ENCODE measurements at regions not wholly inside any gene's neighbourhood (a gene's known extent, or its start where the extent isn't known, plus 50 kb on each side); places are given as distances from the start of the nearest gene placed in this dataset.

DNA sequence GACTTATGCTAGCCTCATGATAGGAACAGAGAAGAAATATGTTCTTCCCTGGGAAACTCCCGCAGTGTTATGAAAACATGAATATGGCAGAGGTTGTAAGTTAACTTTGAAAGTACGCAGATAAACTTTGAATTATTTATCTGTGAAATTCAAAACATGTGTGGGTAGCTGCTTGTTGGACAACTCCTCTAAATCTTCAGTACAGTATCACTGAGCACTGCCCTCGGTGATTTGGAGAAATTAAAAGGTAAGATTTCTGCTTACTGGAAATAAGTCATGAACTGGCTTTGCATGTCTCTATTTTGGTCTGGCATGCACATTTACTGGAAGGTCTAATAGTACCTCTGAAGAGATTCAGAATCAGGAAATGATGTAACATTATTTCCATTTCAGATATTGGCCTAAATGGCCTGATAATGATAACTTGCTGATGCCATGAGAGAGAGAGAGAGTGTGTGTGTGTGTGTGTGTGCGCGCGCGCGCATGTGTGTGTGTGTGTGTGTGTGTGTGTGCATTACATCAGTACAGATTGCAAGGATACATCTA, 1441.9 kb upstream of the FLRT2 start:
- TF ChIP-seq, protein P1, sequence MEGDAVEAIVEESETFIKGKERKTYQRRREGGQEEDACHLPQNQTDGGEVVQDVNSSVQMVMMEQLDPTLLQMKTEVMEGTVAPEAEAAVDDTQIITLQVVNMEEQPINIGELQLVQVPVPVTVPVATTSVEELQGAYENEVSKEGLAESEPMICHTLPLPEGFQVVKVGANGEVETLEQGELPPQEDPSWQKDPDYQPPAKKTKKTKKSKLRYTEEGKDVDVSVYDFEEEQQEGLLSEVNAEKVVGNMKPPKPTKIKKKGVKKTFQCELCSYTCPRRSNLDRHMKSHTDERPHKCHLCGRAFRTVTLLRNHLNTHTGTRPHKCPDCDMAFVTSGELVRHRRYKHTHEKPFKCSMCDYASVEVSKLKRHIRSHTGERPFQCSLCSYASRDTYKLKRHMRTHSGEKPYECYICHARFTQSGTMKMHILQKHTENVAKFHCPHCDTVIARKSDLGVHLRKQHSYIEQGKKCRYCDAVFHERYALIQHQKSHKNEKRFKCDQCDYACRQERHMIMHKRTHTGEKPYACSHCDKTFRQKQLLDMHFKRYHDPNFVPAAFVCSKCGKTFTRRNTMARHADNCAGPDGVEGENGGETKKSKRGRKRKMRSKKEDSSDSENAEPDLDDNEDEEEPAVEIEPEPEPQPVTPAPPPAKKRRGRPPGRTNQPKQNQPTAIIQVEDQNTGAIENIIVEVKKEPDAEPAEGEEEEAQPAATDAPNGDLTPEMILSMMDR (conservative IDR thresholded peaks at IDR 0.05; ENCODE audit: low read depth in 2 of 2): no peak
- TF ChIP-seq EZH2 (IDR thresholded peaks at IDR 0.05; ENCODE audit: low read depth, unreplicated experiment): no peak
- TF ChIP-seq, protein P2, sequence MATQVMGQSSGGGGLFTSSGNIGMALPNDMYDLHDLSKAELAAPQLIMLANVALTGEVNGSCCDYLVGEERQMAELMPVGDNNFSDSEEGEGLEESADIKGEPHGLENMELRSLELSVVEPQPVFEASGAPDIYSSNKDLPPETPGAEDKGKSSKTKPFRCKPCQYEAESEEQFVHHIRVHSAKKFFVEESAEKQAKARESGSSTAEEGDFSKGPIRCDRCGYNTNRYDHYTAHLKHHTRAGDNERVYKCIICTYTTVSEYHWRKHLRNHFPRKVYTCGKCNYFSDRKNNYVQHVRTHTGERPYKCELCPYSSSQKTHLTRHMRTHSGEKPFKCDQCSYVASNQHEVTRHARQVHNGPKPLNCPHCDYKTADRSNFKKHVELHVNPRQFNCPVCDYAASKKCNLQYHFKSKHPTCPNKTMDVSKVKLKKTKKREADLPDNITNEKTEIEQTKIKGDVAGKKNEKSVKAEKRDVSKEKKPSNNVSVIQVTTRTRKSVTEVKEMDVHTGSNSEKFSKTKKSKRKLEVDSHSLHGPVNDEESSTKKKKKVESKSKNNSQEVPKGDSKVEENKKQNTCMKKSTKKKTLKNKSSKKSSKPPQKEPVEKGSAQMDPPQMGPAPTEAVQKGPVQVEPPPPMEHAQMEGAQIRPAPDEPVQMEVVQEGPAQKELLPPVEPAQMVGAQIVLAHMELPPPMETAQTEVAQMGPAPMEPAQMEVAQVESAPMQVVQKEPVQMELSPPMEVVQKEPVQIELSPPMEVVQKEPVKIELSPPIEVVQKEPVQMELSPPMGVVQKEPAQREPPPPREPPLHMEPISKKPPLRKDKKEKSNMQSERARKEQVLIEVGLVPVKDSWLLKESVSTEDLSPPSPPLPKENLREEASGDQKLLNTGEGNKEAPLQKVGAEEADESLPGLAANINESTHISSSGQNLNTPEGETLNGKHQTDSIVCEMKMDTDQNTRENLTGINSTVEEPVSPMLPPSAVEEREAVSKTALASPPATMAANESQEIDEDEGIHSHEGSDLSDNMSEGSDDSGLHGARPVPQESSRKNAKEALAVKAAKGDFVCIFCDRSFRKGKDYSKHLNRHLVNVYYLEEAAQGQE (IDR thresholded peaks at IDR 0.05; ENCODE audit: unreplicated experiment): no peak
- no peak for TF ChIP-seq EZH2phosphoT487 (IDR thresholded peaks at IDR 0.05; ENCODE audit: unreplicated experiment)
- no peak for TF ChIP-seq STAT1 (IDR thresholded peaks at IDR 0.05; ENCODE audit: unreplicated experiment)
- no peak for TF ChIP-seq ZNF114 (CRISPR knock-in tag; IDR thresholded peaks at IDR 0.05)
- TF ChIP-seq CREB1 (CRISPR knock-in tag; IDR thresholded peaks at IDR 0.05; ENCODE audit: low read depth): no peak
- no peak for TF ChIP-seq POLR2AphosphoS5 (IDR thresholded peaks at IDR 0.05; ENCODE audit: low read depth)

Data from GM23338 (cell line).